ENCODE measurements at regions not wholly inside any gene's neighbourhood (a gene's known extent, or its start where the extent isn't known, plus 50 kb on each side); places are given as distances from the start of the nearest gene placed in this dataset.

DNA sequence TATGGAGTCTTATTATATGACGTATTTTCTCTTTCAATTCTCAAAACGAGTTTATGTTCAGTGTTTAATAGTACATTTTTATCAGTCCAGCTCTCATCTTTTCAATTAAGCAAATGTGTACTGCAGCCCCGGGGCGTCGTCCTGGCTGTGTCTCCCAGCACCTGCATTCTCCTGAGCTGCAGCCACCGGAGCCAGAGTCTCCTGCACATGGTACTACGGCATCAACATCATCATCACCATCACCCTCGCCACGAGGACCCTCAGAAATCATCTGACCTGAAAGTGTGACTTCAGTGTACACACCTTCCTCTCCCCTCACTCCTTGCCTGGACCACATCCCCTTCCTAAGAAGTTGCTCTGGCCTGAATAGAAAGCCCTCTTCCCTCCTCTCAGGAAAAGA, 267.7 kb upstream of the ARID1B start:
- no peak for DNase-seq

DNA sequence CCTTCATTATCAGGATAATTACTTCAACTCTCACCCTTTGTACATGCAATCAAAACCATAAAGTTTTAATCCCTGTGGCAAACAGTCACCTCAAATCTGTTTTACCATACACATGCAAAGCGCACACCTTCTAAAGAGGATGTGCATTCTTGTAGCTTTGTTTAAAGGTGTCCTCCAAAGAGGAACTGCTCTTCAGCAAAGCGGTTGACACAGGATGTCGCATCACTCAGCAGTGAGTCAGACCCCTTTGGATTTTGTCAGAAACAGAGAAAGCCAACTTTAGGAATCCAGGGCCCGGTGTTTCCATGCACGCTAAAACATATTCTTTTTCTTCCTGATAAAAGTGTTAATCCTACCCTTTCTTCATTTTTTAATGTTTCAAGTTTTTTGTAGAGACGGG, 268.3 kb upstream of the ARID1B start:
- DNase-seq, result no peak

DNA sequence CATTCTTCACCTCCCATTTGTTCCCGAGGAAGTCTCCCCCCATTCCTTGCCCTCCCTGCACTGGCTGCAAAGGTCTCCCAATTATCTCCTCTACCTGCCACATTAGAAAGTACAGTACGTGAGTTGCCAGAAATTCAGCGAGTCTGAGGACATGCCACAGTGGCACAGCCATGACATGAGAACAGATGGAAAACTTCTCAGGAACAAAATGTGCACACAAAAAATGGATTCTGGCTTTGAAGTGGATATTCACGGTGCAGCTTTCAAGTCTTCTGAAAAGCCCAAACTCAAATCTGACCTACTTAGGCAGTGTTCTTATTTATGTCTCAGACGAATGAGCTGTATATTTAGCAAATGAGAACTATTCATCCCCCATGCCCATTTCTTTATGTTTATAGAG, 269.1 kb upstream of the ARID1B start:
- no peak for DNase-seq

DNA sequence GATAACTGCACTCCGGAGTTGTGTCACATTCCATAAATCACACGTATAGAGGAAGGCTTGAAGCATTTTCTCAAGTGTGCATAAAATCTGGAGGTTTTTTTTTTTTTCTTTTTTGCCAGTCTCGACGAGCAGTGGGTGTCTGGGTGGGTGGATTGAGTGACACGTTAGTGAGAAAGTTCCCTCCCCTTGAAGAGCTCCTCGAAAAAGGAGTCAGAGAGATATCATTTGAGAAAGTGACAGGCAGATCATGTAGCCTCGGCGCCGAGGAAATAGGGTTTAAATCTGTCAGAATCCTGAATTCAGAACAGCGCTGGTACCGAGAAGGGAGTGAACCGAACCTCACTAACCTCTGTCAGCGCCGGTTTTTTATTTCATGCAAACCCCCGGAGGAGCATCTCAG, 269.5 kb upstream of the ARID1B start:
- DNase-seq, result no peak

DNA sequence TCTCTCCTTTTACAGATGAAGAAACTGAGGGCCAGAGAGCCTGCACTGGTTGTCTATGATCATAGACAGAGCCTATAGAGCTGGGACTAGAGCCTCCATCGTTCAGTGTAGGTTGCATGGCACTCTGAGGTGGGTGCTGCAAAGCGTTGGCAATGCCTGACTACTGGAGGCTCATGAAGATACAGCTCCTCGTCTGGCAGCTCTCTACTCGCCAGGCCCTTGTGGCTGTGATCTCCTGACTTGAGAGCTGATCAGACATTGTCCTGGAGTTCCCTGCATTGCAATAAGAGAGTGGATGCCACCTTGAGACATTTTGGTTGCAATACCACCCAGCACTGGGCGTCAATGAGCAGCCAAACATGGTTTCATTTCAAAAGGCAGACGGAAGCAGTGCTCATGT, 270.1 kb upstream of the ARID1B start:
- DNase-seq, result no peak

DNA sequence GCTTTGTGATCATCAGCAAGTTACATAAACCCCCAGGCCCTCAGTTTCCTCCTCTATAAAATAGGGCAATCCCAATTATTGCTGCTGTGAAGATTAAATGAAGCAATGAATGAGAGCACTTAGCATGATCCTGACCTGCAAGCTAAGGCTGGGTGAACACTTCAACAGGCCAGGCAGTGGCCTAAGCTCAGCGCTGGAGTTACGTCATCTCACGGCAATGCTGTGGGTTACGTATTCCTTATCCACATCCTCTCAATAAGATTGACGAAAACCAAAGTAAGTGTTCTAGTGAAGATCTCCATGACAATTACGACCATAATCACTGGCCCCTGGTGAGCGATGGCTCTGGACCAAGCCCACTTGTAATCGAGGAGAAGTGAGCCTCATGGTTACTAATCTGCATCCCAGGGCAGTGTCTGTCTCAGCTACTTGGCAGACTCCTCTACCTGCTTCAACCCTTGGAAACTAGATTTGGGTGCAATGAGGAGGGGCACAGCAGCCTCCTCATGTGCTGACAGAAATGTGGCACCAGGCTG, 274.1 kb upstream of the ARID1B start:
- no peak for DNase-seq

DNA sequence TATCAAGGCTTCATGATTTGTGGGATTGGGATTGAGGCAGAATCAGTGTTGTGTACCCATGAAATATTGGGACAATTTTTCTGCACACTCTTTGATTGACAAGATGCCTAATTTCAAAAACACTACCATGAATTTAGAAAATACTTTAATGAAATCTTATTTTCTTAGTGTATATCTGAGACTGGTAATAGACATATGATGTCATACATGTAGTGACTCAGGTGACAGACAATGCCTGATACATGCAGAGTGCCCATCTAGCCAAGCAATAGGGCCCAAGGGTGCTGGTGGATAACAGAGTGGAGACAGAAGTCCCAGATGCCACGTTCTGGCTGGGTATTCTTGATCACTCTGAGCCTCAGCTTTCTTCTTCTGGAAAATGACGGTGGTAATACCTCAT, 279.6 kb upstream of the ARID1B start:
- DNase-seq, result no peak

DNA sequence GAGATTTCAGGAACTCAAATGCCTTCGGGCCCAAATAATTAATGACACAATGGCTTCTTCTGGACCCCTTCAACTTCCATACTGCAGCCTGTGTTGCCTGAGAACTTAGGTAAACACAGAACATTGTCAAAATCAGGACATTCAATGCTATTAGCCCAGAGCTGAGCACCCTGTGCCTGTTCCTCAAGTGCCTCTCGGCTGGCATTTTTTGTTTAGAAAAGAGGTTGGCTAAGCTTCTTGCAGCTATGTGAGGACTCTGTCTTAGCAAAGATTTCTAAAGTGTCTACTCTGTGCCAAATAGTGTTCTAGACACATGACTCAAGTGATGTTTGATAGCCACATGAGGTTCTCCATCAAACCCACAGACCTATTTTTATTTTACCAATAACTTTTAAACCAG, 289.3 kb upstream of the ARID1B start:
- no peak for DNase-seq

DNA sequence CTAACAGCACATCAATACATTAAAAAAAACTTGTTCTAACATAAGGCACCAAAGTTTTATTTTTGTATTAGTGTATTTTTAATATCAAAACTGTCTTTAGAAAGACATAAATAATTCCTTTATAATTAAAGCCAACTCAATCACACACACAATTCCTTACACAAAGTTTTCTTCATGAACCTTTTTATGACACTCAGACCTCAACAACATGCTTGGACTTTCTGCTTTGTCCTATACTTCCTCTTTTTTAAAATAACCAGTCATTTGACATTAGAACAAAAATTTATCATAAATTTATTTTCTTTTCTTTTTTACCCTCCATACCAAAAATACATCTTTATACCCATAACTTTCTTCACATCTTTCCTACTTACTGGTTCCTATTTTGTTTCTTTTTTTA, 292.0 kb upstream of the ARID1B start:
- no peak for DNase-seq

DNA sequence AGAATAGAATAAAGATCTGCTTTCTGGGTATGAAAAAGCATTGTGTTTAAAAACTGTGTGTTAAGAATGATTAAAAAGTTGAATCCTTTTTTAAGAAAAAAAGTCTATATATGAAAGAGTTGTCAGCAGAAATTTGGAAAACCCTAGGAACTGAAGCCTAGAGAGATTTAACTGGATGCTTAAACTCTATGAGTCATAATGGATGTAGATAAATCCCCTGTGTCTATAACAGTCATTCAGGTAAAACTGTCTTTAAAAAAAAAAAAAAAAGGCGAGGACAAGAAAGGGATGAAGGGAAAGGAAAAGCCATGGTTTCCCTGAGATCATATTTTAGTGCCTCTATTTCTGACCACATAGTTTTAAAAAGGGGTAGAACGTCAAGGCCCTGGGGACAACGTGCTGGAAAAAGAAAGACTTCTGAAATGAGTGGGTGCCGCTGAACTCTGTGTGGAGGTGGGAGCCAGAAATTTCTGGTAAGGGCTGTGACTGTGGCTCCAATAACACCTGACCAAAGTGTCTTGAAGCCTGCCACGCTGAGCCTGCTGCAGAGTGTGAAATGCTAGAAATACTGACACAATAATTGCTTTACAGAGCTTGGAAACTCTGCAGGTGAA, 302.6 kb upstream of the ARID1B start:
- no peak for DNase-seq

DNA sequence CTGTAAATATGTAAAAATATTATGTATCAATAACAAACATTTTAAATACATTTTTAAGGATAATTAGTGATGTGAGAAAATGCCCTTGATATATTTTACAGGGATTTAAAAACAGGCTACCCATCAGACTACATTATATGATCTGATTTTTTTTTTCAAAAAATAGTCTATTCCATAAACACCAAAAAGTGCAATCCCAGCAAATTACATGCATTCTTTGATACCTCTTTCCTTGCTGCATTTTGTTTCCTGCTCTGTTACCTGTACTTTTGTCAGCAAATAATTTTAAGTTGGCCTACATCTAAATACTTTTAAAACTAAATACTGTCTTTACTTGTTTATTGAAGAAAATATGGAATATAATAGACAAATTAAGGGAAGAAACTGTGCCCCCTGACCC, 306.2 kb upstream of the ARID1B start:
- DNase-seq, result no peak

DNA sequence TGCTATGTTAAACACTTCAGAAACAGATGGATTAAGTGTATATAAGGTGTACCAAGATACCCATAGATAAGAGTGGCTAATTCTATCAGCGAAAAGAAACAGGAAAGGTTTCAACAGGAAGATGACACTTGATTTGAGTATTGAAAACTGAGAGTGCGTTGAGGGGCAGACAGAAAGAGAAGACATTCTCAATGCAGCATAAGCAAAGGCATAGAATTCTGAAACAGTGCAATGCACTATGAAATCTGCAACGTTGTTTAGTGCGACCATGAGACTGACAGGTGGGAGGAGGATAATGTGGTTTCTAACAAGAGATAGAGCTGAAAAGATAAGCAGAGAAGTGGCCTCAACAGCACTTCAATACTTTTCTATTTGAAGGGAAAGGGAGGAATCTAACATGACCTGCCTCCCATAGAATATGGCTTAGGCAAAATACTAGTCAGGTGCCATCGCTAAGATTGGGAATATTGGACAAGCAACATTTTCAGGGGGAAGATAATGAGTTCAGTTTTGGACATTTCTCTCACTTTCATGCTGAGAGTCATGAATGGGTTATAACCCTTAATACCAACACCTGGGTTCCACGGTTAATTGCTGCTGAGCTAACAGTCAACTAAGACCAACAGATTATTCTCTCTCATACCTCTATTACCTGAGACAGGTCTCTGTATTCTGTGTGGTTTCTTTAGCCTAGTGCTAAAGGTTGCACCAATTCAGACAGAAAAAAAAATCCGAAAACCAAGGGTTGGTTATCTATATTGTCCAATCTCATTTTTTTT, 312.9 kb upstream of the ARID1B start:
- DNase-seq, result no peak

DNA sequence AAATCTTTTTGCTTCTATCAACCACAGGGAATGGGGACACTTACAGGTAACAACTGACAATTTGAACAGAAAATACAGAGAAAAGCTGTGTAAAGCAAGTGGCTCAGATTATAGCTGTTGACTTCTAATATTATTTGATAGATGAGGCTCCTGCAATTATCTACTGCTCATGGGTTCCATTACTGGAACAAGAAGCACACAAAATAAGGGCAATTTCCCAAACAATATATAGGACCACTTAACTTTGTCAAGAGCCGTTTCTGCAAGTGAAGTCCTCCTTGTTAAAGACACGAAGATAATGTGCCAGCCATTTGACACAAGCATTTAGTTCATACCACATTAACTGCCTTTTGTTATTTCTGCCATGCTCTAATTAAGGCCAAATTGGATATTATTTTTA, 315.5 kb upstream of the ARID1B start:
- DNase-seq, result no peak

DNA sequence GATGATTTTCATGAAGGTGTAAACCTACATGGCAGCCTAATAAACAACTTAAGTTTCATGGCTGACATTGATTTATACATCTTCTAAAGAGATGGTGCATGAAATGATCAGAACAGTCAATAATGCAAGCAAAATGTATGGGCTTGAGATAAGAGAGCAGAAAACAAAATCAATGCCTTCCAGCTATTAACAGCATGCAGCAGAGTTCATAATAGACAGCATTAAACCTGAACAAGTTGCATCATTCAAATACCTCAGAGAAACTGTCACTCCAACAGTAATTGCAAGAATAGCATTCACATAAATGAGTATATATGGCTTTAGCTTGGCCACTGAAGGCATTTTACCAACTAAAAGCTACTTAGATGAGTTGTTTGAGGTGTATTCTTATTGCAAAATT, 319.6 kb upstream of the ARID1B start:
- no peak for DNase-seq

DNA sequence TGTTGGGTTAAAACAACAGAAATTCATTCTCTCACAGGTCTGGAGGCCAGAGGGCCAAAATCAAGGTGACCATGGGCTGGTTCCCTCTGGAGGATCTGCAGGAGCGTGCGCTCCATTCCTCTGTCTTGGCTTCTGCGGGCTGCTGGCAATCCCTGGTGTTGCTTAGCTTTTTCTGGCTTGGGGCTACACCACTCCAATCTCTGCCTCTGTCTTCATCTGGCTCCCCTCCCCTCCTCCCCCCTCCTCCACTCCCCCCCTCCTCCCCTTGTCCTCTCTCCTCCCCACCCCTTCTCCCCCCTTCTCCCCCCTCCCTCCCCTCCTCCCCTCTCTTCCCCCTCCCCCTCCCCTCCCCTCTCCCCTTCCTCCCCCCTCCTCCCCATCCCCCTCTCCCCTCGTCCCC, 321.3 kb upstream of the ARID1B start:
- DNase-seq, result no peak

DNA sequence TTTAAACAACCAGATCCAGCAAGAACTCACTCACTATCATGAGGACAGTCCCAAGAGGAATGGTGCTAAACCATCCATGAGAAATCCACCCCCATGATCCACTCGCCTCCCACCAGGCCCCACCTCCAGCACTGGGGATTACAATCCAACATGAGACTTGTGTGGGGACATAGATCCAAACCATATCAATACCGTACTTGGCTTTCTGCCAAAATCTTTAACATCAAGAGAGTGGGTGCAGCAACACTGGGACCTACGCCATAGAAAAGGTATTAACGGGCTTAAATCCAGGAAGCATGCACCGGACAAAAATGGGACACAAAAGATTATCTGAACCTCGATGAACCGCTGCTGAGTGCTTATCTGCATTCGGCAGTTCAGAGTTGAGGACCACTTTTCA, 322.3 kb upstream of the ARID1B start:
- no peak for DNase-seq

DNA sequence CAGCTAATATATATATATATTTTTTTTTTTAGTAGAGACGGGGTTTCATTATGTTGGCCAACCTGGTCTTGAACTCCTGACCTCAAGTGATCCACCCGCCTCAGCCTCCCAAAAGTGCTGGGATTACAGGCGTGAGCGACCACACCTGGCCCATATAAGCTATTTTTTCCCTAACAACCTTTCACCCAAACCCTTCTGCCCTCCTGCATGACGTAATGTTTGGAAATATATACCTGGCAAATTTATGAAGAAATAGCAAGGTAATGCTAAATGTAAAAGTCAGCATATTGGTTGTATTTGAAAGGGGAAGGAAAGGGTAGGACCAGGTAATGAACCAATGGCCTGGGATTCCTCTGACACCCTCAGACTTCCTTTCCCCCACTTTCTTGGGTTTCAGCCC, 325.5 kb upstream of the ARID1B start:
- no peak for DNase-seq

DNA sequence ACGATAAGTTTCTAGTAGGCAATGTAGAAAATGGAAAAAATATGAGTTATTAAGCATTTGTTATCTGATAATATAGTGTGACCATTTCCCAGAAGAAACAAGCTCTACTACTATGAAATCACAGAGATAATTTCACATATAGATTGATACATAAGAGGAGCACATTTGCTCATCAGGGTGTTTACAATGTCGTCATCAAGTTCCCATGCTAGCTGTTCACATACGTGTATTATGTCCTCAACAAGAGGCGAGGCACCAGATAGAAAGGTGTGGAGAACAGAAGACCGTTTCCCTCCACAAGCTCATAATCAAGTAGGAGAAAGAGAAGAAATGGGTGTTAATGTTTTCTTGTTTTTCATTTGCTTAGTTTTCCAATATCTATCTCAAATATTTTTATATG, 326.1 kb upstream of the ARID1B start:
- no peak for DNase-seq

DNA sequence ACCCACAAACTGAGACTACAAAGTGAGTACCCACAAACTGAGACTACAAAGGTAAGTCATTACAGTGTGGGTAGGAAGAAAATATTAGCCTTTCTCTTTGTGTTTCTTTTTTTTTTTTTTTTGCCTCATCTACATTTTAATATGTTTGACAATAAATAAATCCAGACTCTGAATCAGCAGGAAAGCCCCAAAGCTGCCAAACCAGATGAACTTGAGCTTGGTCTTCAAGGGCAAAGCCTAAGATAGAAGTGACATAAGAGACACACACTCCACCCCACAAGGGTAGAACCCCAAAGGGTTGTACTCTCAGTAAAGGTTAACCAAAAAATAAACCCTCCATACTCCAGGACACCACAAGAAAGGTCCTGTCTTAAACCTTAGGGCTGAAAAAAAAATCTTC, 326.8 kb upstream of the ARID1B start:
- DNase-seq, result no peak

DNA sequence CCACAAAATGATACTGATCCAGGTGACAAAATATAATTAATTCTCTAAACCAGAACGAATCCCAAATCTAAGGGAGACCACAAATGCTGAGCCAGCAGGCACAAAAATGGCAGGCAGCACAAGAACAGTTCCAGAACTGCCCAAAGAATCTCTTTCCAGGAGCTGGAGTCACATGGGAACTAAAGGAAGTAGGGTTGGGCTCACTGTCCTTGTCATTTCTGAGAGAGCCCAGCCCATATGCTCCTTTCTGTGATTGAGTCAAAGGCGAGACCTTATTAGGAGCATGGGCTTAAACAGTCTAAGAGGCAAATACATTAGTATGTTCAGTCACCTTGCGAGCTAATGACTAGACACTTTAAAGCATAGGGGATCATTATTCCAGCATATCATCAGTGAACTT, 327.6 kb upstream of the ARID1B start:
- no peak for DNase-seq

DNA sequence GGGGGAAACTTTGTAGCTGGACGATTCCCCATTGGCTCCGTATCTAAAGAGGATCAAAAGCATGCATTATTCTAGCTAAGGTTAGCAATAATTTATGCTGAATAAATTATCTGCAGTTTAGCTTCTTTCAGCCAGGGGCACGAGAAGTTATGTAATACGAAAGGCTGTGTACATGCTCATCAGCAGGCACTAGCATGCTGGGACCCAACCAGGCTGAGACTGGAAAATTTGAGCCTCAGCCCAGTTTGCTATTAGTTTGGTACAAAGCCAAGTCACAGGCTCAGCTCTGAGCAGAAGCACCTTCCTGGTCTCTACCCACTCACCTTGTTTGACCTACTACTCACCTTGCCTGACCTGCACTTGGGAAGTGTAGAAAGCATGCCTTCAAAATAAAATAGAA, 328.1 kb upstream of the ARID1B start:
- no peak for DNase-seq

DNA sequence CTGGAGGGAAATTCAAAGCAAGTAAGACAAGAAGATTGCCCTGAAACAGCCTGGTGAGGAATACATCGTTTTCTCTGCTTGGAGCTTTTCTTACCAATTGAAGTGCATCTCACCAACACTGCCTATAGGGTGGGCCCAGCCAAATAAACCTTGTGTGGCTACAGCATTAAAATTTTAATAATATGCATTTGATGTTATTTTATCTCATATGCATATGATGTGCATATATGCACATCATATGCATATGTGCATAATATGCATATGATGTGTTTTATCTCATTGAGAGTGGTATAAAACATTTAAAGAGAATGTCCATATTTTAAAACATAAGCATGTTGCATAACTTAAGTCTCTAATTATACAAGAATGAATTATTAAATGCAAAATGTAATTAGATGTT, 328.6 kb upstream of the ARID1B start:
- no peak for DNase-seq

DNA sequence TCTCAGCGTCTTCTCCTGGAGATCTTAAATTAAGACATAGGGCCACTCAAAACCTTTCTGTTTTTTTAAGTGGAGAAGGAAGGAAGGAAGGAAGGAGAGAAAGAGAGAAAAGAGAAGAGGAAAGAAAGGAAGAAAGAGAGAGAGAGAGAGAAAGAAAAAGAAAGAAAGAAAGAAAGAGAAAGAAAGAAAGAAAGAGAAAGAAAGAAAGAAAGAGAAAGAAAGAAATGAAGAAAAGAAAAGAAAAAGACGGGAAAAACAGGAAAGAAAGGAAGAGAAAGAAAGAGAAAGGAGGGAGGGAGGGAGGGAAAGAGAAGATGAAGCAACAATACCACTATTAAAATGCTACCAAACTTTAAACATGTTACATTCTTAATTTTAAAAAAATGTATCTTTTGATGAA, 336.5 kb upstream of the ARID1B start:
- DNase-seq, result no peak

DNA sequence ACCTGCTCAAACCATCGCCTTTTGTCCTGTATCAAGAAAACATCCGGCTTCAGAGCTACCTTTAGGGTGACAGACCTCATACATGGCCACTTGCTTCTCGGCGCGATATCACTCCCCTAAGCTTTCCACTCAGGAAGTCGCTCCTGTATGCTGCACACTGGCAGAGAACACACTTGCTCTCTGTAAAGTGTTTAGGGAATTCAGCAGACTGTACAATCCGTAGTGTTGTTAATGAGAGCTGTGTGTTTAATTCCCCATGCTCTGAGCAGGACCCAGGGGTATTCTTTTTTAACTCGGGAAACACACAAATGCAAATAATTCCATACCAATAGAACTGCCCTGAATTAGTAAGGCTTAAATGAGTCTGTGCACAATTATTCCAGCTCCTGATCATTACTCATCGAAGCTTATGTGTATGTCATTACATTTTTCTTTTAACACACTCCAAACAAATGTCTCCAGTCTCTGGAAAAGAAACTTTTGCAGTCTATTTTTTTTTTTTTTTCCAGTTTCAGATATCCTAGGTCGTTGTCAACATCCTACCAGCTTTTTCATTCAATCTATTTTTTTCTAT, 338.7 kb upstream of the ARID1B start:
- DNase-seq, result peak; percentile 27
